ENCODE measurements at regions not wholly inside any gene's neighbourhood (a gene's known extent, or its start where the extent isn't known, plus 50 kb on each side); places are given as distances from the start of the nearest gene placed in this dataset.

GRCh38 chr11:115017529-115017928 is 339.2 kb downstream of the NXPE2 start:
- no peak for DNase-seq
- ATAC-seq, result no peak
- no peak overlapping the region for H3K4me3 ChIP-seq
- H3K9me3 ChIP-seq, result peaks cover 19% of the 10 kb centered on the region
- no peaks in the 10 kb centered on the region for H3K27me3 ChIP-seq (ENCODE audit: low read depth)
- intact Hi-C loops (cut with DNase I), result no loop called here
- no peaks in the 10 kb centered on the region for H3K4me1 ChIP-seq
- H3K27ac ChIP-seq, result no peak overlapping the region
- no peak for TF ChIP-seq CTCF (IDR thresholded peaks at IDR 0.05)
- no peaks in the 10 kb centered on the region for H3K36me3 ChIP-seq

DNA sequence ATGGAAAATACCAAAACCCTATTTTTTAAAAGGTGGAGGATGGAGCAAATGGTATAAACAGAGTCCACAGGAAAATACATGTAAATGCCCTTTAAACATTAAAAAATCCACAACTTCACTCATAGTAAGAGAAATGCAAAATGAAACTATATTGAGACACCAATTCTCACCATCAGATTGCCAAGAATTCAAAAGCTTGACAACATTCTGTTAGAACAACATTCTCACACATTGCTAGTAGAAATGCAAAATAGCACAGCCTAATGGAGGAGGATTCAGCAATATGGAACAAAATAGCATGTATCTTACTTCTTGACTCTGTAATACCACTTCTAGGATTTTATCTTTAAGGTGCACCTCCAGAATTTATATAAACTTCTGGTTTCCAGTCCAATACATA is 351.8 kb downstream of the NXPE2 start:
- Histone ChIP-seq H3K9me3 (no peaks in the 10 kb centered on the region), H3K4me3 (no peak overlapping the region), H3K4me1 (no peaks in the 10 kb centered on the region), H3K27ac (no peak overlapping the region), H3K27me3 (ENCODE audit: low read depth) (no peaks in the 10 kb centered on the region), H3K36me3 (no peaks in the 10 kb centered on the region)
- TF ChIP-seq CTCF (IDR thresholded peaks at IDR 0.05), result no peak
- intact Hi-C loops (cut with DNase I), result no loop called here
- no peak for DNase-seq
- ATAC-seq, result no peak

GRCh38 chr11:115036406-115037180 is 358.3 kb downstream of the NXPE2 start:
- Histone ChIP-seq H3K4me1 (no peaks in the 10 kb centered on the region), H3K36me3 (no peaks in the 10 kb centered on the region), H3K27ac (no peak overlapping the region), H3K27me3 (ENCODE audit: low read depth) (no peaks in the 10 kb centered on the region), H3K4me3 (no peak overlapping the region), H3K9me3 (no peaks in the 10 kb centered on the region)
- no peak for DNase-seq
- intact Hi-C loops (cut with DNase I), result no loop called here
- no peak for TF ChIP-seq CTCF (IDR thresholded peaks at IDR 0.05)
- ATAC-seq, result no peak

- Histone ChIP-seq H3K9me3 (no peaks in the 10 kb centered on the region), H3K4me3 (no peak overlapping the region), H3K4me1 (no peaks in the 10 kb centered on the region), H3K27me3 (ENCODE audit: low read depth) (no peaks in the 10 kb centered on the region), H3K36me3 (no peaks in the 10 kb centered on the region), H3K27ac (no peak overlapping the region)
- intact Hi-C loops (cut with DNase I), result no loop called here
- TF ChIP-seq CTCF (IDR thresholded peaks at IDR 0.05), result no peak
- ATAC-seq (no peak), DNase-seq (no peak)
Measured at GRCh38 chr11:115042002-115042401, 363.7 kb downstream of the NXPE2 start.

DNA sequence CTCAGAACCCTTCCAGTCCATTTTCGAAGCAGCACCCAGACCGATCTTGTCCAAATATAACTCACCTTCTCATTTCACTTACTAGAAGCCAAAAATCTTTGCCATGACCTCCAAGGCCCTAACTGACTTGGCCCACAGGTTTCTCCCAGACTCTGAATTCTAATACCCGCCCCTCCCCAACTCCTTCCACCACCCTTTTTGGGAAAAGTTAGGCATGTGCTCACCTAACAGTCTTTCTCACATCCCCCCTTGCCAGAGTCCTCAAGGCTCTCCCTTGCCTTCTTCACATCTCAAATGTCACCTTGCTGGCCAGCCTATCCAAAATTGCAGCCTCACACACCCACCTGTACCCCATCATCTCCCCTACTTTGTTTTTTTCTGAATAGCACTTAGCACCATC is 369.3 kb downstream of the NXPE2 start:
- TF ChIP-seq CTCF (IDR thresholded peaks at IDR 0.05), result no peak
- Histone ChIP-seq H3K36me3 (no peaks in the 10 kb centered on the region), H3K27me3 (ENCODE audit: low read depth) (no peaks in the 10 kb centered on the region), H3K4me3 (no peak overlapping the region), H3K9me3 (no peaks in the 10 kb centered on the region), H3K4me1 (no peaks in the 10 kb centered on the region), H3K27ac (no peak overlapping the region)
- intact Hi-C loops (cut with DNase I), result no loop called here
- DNase-seq, result no peak
- no peak for ATAC-seq
